HCT116 (cell line): ENCODE measurements at regions not wholly inside any gene's neighbourhood (a gene's known extent, or its start where the extent isn't known, plus 50 kb on each side); places are given as distances from the start of the nearest gene placed in this dataset.

ENCODE experiments used
- ATAC-seq: fragments of 200-7000 bp; cut with Tn5 transposase; 2 replicates; pipeline ENCODE4 v1.9.1; 2020; ENCODE audit warnings: mild to moderate bottlenecking, moderate library complexity
- BruUV-seq: library from RNA; stranded (reverse); fragments of 400-500 nt; replicated peaks from 2 replicates; lab custom pipeline; 2021; lab: Mats Ljungman, UMichigan
- CTCF ChIA-PET: fragments of 300-600 bp; sonication (Branson Sonifier 250); formaldehyde crosslinking; loops from one replicate; lab custom pipeline; 2021; ENCODE audit warnings: antibody characterized with exemption; lab: Charles Lee
- POLR2A ChIA-PET: fragments of 300-600, 350-600 bp; sonication (Branson Sonifier 250); formaldehyde crosslinking; loops from one replicate; lab custom pipeline; 2021; ENCODE audit warnings: antibody characterized with exemption; lab: Charles Lee
- RAD21 ChIA-PET, 2 experiments: fragments of 300-600 bp; sonication (Branson Sonifier 250); formaldehyde crosslinking; loops; one replicate each; lab custom pipeline; 2023; ENCODE audit warnings: low total read pairs in 2 of 2; ENCODE audit not compliant: uncharacterized antibody in 2 of 2, unreplicated experiment in 2 of 2, low non-redundant PET in 1 of 2; lab: Charles Lee
- DNase-seq: peaks from one replicate; pipeline ENCODE4 v3.0.0-alpha.2; 2010; ENCODE audit warnings: low read depth, low spot score
- H2AFZ ChIP-seq: fragments of 200-600 bp; shearing (Covaris generic), sonication (generic); 2 replicates; pipeline ENCODE4 v1.6.1; 2017; ENCODE audit warnings: low read depth, mixed run types, mixed read lengths, antibody characterized with exemption, low read length; ENCODE audit not compliant: poor library complexity, severe bottlenecking
- H3K27ac ChIP-seq: 2 replicates; pipeline ENCODE4 v1.5.1; 2012; ENCODE audit warnings: low read depth, low read length
- H3K27me3 ChIP-seq: fragments of 200-600 bp; sonication (generic); 2 replicates; pipeline ENCODE4 v1.6.1; 2016; ENCODE audit warnings: mixed run types, low read length, mixed read lengths; ENCODE audit not compliant: insufficient read depth
- H3K36me3 ChIP-seq, 2 experiments: fragments of 200-500 bp in 1 of 2; fragments of 200-600 bp in 1 of 2; sonication (Bioruptor generic) in 1 of 2; sonication (generic) in 1 of 2; 2 replicates each; pipeline versions ENCODE4 v1.5.1 to v1.6.1; 2014 to 2016; ENCODE audit warnings: low read length in 2 of 2, inconsistent platforms in 1 of 2, mixed read lengths in 1 of 2, mixed run types in 1 of 2; ENCODE audit not compliant: insufficient read depth in 2 of 2, control insufficient read depth in 1 of 2
- H3K4me1 ChIP-seq, 2 experiments: fragments of 200-600 bp in 1 of 2; sonication (generic) in 1 of 2; 2 replicates each; pipeline versions ENCODE4 v1.5.1 to v1.6.1; 2012 to 2017; ENCODE audit warnings: low read length in 2 of 2, inconsistent platforms in 1 of 2, mild to moderate bottlenecking in 1 of 2, mixed read lengths in 1 of 2, mixed run types in 1 of 2, moderate library complexity in 1 of 2; ENCODE audit not compliant: insufficient read depth in 2 of 2, control insufficient read depth in 1 of 2
- H3K4me2 ChIP-seq: fragments of 200-600 bp; sonication (generic); 2 replicates; pipeline ENCODE4 v1.6.1; 2017; ENCODE audit warnings: mixed run types, low read length, mixed read lengths
- H3K4me3 ChIP-seq, 2 experiments: fragments of 200-600 bp in 1 of 2; sonication (generic) in 1 of 2; replicated peaks in 1 of 2; 2 replicates each; pipeline ENCODE4 v1.5.1; 2011 to 2016; ENCODE audit warnings: low read length in 2 of 2, control low read depth in 1 of 2, low read depth in 1 of 2, mild to moderate bottlenecking in 1 of 2, mixed read lengths in 1 of 2, mixed run types in 1 of 2
- H3K79me2 ChIP-seq: fragments of 200-600 bp; sonication (generic); 2 replicates; pipeline ENCODE4 v1.6.1; 2017; ENCODE audit warnings: mild to moderate bottlenecking, mixed run types, low read length, moderate library complexity, mixed read lengths; ENCODE audit not compliant: insufficient read depth
- H3K9ac ChIP-seq: fragments of 200-600 bp; sonication (generic); 2 replicates; pipeline ENCODE4 v1.6.1; 2016; ENCODE audit warnings: low read length, mixed read lengths
- H3K9me2 ChIP-seq: fragments of 200-600 bp; sonication (generic), shearing (Covaris generic); 2 replicates; pipeline ENCODE4 v1.6.1; 2017; ENCODE audit warnings: mixed run types, mild to moderate bottlenecking, moderate library complexity; ENCODE audit not compliant: insufficient read depth
- H3K9me3 ChIP-seq, 2 experiments: fragments of 200-500 bp in 1 of 2; fragments of 200-600 bp in 1 of 2; sonication (Bioruptor generic) in 1 of 2; sonication (generic) in 1 of 2; 2 replicates each; pipeline ENCODE4 v1.6.1; 2014 to 2017; ENCODE audit warnings: low read length in 2 of 2, mixed read lengths in 2 of 2, inconsistent platforms in 1 of 2, low read depth in 1 of 2, mild to moderate bottlenecking in 1 of 2, mixed run types in 1 of 2, moderate library complexity in 1 of 2; ENCODE audit not compliant: control insufficient read depth in 1 of 2, insufficient read depth in 1 of 2
- H4K20me1 ChIP-seq: fragments of 200-600 bp; sonication (generic), shearing (Covaris generic); 2 replicates; pipeline ENCODE4 v1.6.1; 2017; ENCODE audit warnings: mixed run types, mild to moderate bottlenecking, moderate library complexity; ENCODE audit not compliant: insufficient read depth
- CEBPB ChIP-seq: IDR thresholded peaks from 2 replicates; pipeline ENCODE4 v1.6.1; 2012; ENCODE audit warnings: low read depth
- EGR1 ChIP-seq: IDR thresholded peaks from 2 replicates; pipeline ENCODE4 v1.6.1; 2012; ENCODE audit warnings: low read depth
- EZH2phosphoT487 ChIP-seq: fragments of 200-600 bp; IDR thresholded peaks from 2 replicates; pipeline ENCODE4 v1.6.1; 2018; ENCODE audit warnings: antibody characterized with exemption, borderline replicate concordance
- FOSL1 ChIP-seq: IDR thresholded peaks from 2 replicates; pipeline ENCODE4 v1.6.1; 2012; ENCODE audit warnings: low read depth
- POLR2A ChIP-seq: IDR thresholded peaks from 2 replicates; pipeline ENCODE4 v1.7.0; 2011; ENCODE audit warnings: borderline replicate concordance; ENCODE audit not compliant: insufficient read depth, insufficient read length; ENCODE audit errors: extremely low read depth
- POLR2AphosphoS5 ChIP-seq: IDR thresholded peaks from 2 replicates; pipeline ENCODE4 v1.6.1; 2011; ENCODE audit warnings: mild to moderate bottlenecking, low read depth, low read length, moderate library complexity
- SIN3A ChIP-seq: IDR thresholded peaks from 2 replicates; pipeline ENCODE4 v1.6.1; 2012; ENCODE audit warnings: low read depth
- SP1 ChIP-seq: IDR thresholded peaks from 2 replicates; pipeline ENCODE4 v1.6.1; 2012; ENCODE audit warnings: low read depth
- TCF7L2 ChIP-seq: IDR thresholded peaks from 2 replicates; pipeline ENCODE4 v1.7.0; 2011; ENCODE audit warnings: borderline replicate concordance, inconsistent platforms; ENCODE audit not compliant: insufficient read depth, insufficient read length; ENCODE audit errors: extremely low read depth
- YY1 ChIP-seq: IDR thresholded peaks from 2 replicates; pipeline ENCODE4 v1.6.1; 2011; ENCODE audit warnings: low read length, low read depth, moderate library complexity, mild to moderate bottlenecking; ENCODE audit not compliant: insufficient replicate concordance; ENCODE audit errors: extremely low read depth
- ZFX ChIP-seq: fragments of 450-650 bp; IDR thresholded peaks from 2 replicates; pipeline ENCODE4 v1.6.1; 2017
- intact Hi-C: fragments of 100-400 bp; cut with micrococcal nuclease; formaldehyde crosslinking; loops from 2 replicates; pipeline ENCODE4 v1.10.0; 2022
- TF ChIP-seq, protein P1 (sequence below), 3 experiments: fragments of 200-600 bp in 1 of 3; sonication (generic) in 1 of 3; IDR thresholded peaks in 2 of 3; conservative IDR thresholded peaks in 1 of 3; 2 replicates each; pipeline ENCODE4 v1.5.1; 2012 to 2017; ENCODE audit warnings: low read depth in 2 of 3, low read length in 2 of 3, antibody characterized with exemption in 1 of 3, borderline replicate concordance in 1 of 3, control low read depth in 1 of 3, mild to moderate bottlenecking in 1 of 3, mixed read lengths in 1 of 3, mixed run types in 1 of 3, moderate library complexity in 1 of 3; ENCODE audit not compliant: insufficient read depth in 1 of 3
- TF ChIP-seq, protein P2 (sequence below): IDR thresholded peaks from 2 replicates; pipeline ENCODE4 v1.6.1; 2011; ENCODE audit warnings: mild to moderate bottlenecking, low read length, moderate library complexity; ENCODE audit not compliant: insufficient replicate concordance; ENCODE audit errors: extremely low read depth
- TF ChIP-seq, protein P3 (sequence below): IDR thresholded peaks from 2 replicates; pipeline ENCODE4 v1.6.1; 2012

DNA sequence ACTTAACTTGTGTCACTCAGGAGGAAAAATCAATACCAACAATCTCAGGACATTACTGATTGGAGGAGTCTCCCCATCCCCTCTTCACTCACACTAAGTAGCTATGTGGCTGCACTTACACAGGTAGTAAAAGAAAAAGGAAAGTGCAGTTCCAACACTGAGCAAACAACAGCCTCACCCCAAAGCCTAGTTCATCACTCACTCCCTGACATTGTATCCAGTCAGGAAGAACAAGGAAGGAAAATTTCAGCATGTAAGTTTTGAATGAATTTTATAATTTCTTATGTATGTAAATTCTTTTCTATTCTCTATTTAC, 273.4 kb downstream of the IGSF11 start (continued):
- TF ChIP-seq, protein P1, sequence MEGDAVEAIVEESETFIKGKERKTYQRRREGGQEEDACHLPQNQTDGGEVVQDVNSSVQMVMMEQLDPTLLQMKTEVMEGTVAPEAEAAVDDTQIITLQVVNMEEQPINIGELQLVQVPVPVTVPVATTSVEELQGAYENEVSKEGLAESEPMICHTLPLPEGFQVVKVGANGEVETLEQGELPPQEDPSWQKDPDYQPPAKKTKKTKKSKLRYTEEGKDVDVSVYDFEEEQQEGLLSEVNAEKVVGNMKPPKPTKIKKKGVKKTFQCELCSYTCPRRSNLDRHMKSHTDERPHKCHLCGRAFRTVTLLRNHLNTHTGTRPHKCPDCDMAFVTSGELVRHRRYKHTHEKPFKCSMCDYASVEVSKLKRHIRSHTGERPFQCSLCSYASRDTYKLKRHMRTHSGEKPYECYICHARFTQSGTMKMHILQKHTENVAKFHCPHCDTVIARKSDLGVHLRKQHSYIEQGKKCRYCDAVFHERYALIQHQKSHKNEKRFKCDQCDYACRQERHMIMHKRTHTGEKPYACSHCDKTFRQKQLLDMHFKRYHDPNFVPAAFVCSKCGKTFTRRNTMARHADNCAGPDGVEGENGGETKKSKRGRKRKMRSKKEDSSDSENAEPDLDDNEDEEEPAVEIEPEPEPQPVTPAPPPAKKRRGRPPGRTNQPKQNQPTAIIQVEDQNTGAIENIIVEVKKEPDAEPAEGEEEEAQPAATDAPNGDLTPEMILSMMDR (IDR thresholded peaks at IDR 0.05 in 2 of 3, conservative IDR thresholded peaks at IDR 0.05 in 1 of 3; ENCODE audit: borderline replicate concordance in 1 of 3, insufficient read depth in 1 of 3, low read depth in 2 of 3, low read length in 2 of 3): no peak
- TF ChIP-seq CEBPB (no peak), ZFX (no peak), SP1 (no peak)
- TF ChIP-seq, protein P2, sequence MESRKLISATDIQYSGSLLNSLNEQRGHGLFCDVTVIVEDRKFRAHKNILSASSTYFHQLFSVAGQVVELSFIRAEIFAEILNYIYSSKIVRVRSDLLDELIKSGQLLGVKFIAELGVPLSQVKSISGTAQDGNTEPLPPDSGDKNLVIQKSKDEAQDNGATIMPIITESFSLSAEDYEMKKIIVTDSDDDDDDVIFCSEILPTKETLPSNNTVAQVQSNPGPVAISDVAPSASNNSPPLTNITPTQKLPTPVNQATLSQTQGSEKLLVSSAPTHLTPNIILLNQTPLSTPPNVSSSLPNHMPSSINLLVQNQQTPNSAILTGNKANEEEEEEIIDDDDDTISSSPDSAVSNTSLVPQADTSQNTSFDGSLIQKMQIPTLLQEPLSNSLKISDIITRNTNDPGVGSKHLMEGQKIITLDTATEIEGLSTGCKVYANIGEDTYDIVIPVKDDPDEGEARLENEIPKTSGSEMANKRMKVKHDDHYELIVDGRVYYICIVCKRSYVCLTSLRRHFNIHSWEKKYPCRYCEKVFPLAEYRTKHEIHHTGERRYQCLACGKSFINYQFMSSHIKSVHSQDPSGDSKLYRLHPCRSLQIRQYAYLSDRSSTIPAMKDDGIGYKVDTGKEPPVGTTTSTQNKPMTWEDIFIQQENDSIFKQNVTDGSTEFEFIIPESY: no peak
- TF ChIP-seq, protein P3, sequence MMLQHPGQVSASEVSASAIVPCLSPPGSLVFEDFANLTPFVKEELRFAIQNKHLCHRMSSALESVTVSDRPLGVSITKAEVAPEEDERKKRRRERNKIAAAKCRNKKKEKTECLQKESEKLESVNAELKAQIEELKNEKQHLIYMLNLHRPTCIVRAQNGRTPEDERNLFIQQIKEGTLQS: no peak

DNA sequence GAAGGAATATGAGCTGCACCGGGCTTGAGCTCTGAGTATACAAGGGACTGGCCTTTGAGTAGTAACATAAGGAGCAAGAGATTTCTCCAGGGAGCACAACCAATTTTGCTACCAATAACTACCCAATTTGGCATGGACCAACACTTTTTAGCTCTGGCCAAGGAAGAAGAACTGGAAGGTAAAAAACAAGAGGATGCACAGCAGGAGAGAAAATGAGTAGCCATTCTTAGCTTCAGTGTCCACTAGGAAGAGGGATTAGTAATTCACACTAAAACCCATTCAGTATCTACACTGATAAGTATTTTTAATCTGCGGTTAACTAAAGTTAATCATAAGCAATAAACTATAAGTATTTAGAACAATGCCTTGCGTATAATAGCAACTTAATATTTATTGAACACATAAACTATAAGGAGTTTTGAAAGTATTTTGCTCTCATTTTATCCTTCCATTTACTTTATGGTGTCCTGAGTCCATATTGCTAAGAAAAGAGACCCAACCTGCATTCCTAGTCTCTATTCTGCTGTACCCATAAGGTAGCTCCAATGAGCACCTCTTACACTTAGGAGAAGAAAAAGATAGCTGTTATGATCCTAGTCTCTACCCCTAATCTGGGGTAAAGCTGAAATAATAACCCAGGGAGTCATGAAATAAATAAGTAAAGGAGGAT, 268.9 kb downstream of the IGSF11 start:
- POLR2A ChIA-PET: no interaction called here
- H4K20me1 ChIP-seq: no peaks in the 10 kb centered on the region
- no peaks in the 10 kb centered on the region for H3K9me3 ChIP-seq
- DNase-seq (no peak), ATAC-seq (no peak)
- H3K79me2 ChIP-seq: peaks cover 18% of the 10 kb centered on the region; the same call in 1 of the 2 replicates
- no peak overlapping the region for H3K4me2 ChIP-seq
- H3K4me1 ChIP-seq: no peaks in the 10 kb centered on the region
- no peak overlapping the region for H3K27ac ChIP-seq
- H3K9me2 ChIP-seq: no peaks in the 10 kb centered on the region
- H2AFZ ChIP-seq: no peak overlapping the region
- H3K4me3 ChIP-seq: no peak overlapping the region
- RAD21 ChIA-PET: no interaction called here
- intact Hi-C loops: no loop called here
- H3K36me3 ChIP-seq: peaks cover 2 to 9% of the 10 kb centered on the region in 2 experiments; a peak in 2 of 4 replicates
- BruUV-seq: no TSS peak
- H3K27me3 ChIP-seq: no peaks in the 10 kb centered on the region
- CTCF ChIA-PET: no interaction called here
- no peak overlapping the region for H3K9ac ChIP-seq
- no peak for TF ChIP-seq POLR2A
- TF ChIP-seq TCF7L2: no peak
- TF ChIP-seq, protein P3: no peak
- TF ChIP-seq EGR1: no peak
- TF ChIP-seq, protein P1 (IDR thresholded peaks at IDR 0.05 in 2 of 3, conservative IDR thresholded peaks at IDR 0.05 in 1 of 3; ENCODE audit: borderline replicate concordance in 1 of 3, insufficient read depth in 1 of 3, low read depth in 2 of 3, low read length in 2 of 3): no peak
- no peak for TF ChIP-seq EZH2phosphoT487
- TF ChIP-seq CEBPB: no peak
- TF ChIP-seq YY1: no peak
- TF ChIP-seq POLR2AphosphoS5: no peak
- TF ChIP-seq SIN3A: no peak
- TF ChIP-seq, protein P2: no peak
- no peak for TF ChIP-seq FOSL1
